HEK293 (cell line): ENCODE measurements at regions not wholly inside any gene's neighbourhood (a gene's known extent, or its start where the extent isn't known, plus 50 kb on each side); places are given as distances from the start of the nearest gene placed in this dataset.

Experiments
- CTCF ChIA-PET: fragments of 350-600 bp; formaldehyde crosslinking; extraction: SDS; loops from one replicate; lab custom pipeline; 2021; ENCODE audit warnings: antibody characterized with exemption; lab: Yijun Ruan, JAX
- POLR2A ChIA-PET: fragments of 300-600 bp; formaldehyde crosslinking; extraction: SDS; loops from one replicate; lab custom pipeline; 2020; ENCODE audit warnings: antibody characterized with exemption, inconsistent platforms; lab: Yijun Ruan, JAX
- H3K27ac ChIP-seq: fragments of 200-500 bp; sonication (Bioruptor generic); 2 replicates; pipeline ENCODE4 v1.5.1; 2014; ENCODE audit warnings: low read depth, low read length, control low read depth, inconsistent platforms; ENCODE audit errors: extremely low read depth
- H3K36me3 ChIP-seq, 2 experiments: fragments of 200-500 bp in 1 of 2; sonication (Bioruptor generic) in 1 of 2; 1 replicate in 1 of 2; 2 replicates in 1 of 2; pipeline ENCODE4 v1.5.1; 2014 to 2017; ENCODE audit warnings: inconsistent platforms in 2 of 2, low read length in 2 of 2; ENCODE audit not compliant: control insufficient read depth in 2 of 2, insufficient read depth in 1 of 2
- H3K4me1 ChIP-seq: fragments of 200-500 bp; sonication (Bioruptor generic); 2 replicates; pipeline ENCODE4 v1.5.1; 2014; ENCODE audit warnings: mild to moderate bottlenecking, low read length, inconsistent platforms; ENCODE audit not compliant: control insufficient read depth, insufficient read depth
- H3K4me3 ChIP-seq: 2 replicates; pipeline ENCODE4 v1.5.1; 2011; ENCODE audit warnings: low read depth, mild to moderate bottlenecking, control low read depth, low read length, moderate library complexity
- H3K9me3 ChIP-seq: fragments of 200-500 bp; sonication (Bioruptor generic); 2 replicates; pipeline ENCODE4 v1.5.1; 2014; ENCODE audit warnings: low read depth, low read length, inconsistent platforms; ENCODE audit not compliant: control insufficient read depth, insufficient read depth
- HOXD13 ChIP-seq: sonication (generic); formaldehyde crosslinking; IDR thresholded peaks from 2 replicates; pipeline ENCODE4 v1.8.0; 2022; ENCODE audit warnings: missing genetic modification reagents, borderline replicate concordance
- SCRT2 ChIP-seq: fragments of 450-650 bp; formaldehyde crosslinking; IDR thresholded peaks from 2 replicates; pipeline ENCODE4 v1.5.1; 2016; ENCODE audit warnings: missing biosample characterization, missing genetic modification characterization
- WT1 ChIP-seq: fragments of 450-650 bp; formaldehyde crosslinking; IDR thresholded peaks from 2 replicates; pipeline ENCODE4 v1.5.1; 2016; ENCODE audit warnings: missing biosample characterization, missing genetic modification characterization
- ZNF140 ChIP-seq: fragments of 450-650 bp; formaldehyde crosslinking; IDR thresholded peaks from 2 replicates; pipeline ENCODE4 v1.5.1; 2016; ENCODE audit warnings: missing biosample characterization, missing genetic modification characterization
- ZNF211 ChIP-seq: fragments of 450-650 bp; formaldehyde crosslinking; IDR thresholded peaks from 2 replicates; pipeline ENCODE4 v1.5.1; 2016; ENCODE audit warnings: low read depth, missing biosample characterization, missing genetic modification characterization
- ZNF354C ChIP-seq: fragments of 450-650 bp; formaldehyde crosslinking; IDR thresholded peaks from 2 replicates; pipeline ENCODE4 v1.5.1; 2016; ENCODE audit warnings: missing biosample characterization, missing genetic modification characterization, low read depth, borderline replicate concordance
- ZNF37A ChIP-seq: fragments of 450-650 bp; IDR thresholded peaks from 2 replicates; pipeline ENCODE4 v1.5.1; 2018; ENCODE audit warnings: missing biosample characterization, missing genetic modification characterization
- ZNF394 ChIP-seq: fragments of 450-650 bp; formaldehyde crosslinking; IDR thresholded peaks from 2 replicates; pipeline ENCODE4 v1.5.1; 2016; ENCODE audit warnings: missing biosample characterization, missing genetic modification characterization, mild to moderate bottlenecking, moderate library complexity, borderline replicate concordance
- ZNF521 ChIP-seq: fragments of 450-650 bp; formaldehyde crosslinking; IDR thresholded peaks from 2 replicates; pipeline ENCODE4 v1.5.1; 2017; ENCODE audit warnings: missing biosample characterization, mild to moderate bottlenecking, missing genetic modification characterization
- ZNF529 ChIP-seq: fragments of 450-650 bp; formaldehyde crosslinking; IDR thresholded peaks from 2 replicates; pipeline ENCODE4 v1.5.1; 2017; ENCODE audit warnings: missing genetic modification characterization, missing biosample characterization; ENCODE audit not compliant: insufficient replicate concordance
- ZNF600 ChIP-seq: fragments of 450-650 bp; formaldehyde crosslinking; IDR thresholded peaks from 2 replicates; pipeline ENCODE4 v1.5.1; 2016; ENCODE audit warnings: missing biosample characterization, missing genetic modification characterization
- ZNF768 ChIP-seq: fragments of 450-650 bp; formaldehyde crosslinking; IDR thresholded peaks from 2 replicates; pipeline ENCODE4 v1.5.1; 2018; ENCODE audit warnings: missing biosample characterization, mild to moderate bottlenecking, missing genetic modification characterization
- ZXDB ChIP-seq: fragments of 450-650 bp; formaldehyde crosslinking; IDR thresholded peaks from 2 replicates; pipeline ENCODE4 v1.5.1; 2016; ENCODE audit warnings: missing biosample characterization, missing genetic modification characterization
- TF ChIP-seq, protein P1 (sequence below): fragments of 450-650 bp; formaldehyde crosslinking; IDR thresholded peaks from 2 replicates; pipeline ENCODE4 v1.5.0; 2017; ENCODE audit warnings: missing biosample characterization, missing genetic modification characterization, borderline replicate concordance
- TF ChIP-seq, protein P2 (sequence below): fragments of 450-650 bp; formaldehyde crosslinking; IDR thresholded peaks from 2 replicates; pipeline ENCODE4 v1.5.1; 2017; ENCODE audit warnings: missing biosample characterization, missing genetic modification characterization
- TF ChIP-seq, protein P3 (sequence below): fragments of 450-650 bp; formaldehyde crosslinking; IDR thresholded peaks from 2 replicates; pipeline ENCODE4 v1.5.1; 2016; ENCODE audit warnings: missing biosample characterization, missing genetic modification characterization
- TF ChIP-seq, protein P4 (sequence below): fragments of 450-650 bp; formaldehyde crosslinking; conservative IDR thresholded peaks from 2 replicates; pipeline ENCODE4 v1.5.1; 2016; ENCODE audit warnings: low read depth, missing biosample characterization, missing genetic modification characterization
- TF ChIP-seq, protein P5 (sequence below): fragments of 450-650 bp; formaldehyde crosslinking; IDR thresholded peaks from 2 replicates; pipeline ENCODE4; 2016; ENCODE audit warnings: missing biosample characterization, missing genetic modification characterization

DNA sequence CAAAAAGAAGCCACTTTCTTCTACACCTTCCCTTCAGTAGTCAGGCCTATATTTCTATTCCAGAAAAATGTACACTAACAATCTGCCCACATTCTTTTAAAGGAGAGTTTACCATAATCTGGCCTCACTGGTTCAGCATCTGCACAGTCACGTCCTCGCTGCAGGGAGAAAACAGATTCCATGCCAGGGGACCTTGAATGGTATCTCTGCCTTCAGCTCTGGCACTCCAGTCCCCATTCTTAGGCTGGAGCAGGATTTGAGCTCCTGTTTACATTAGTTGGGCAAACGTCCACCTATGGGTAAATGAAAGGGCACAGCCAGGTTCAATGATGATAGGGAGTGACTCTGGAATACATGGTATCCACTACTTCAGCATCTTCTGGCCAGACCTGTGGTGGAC lies 371.0 kb upstream of the MTPN start:
- H3K27ac ChIP-seq = no peak overlapping the region
- H3K36me3 ChIP-seq = no peaks in the 10 kb centered on the region
- H3K9me3 ChIP-seq = no peaks in the 10 kb centered on the region
- TF ChIP-seq ZNF600 (tag by site-specific recombination) (no peak), ZNF394 (tag by site-specific recombination) (no peak), HOXD13 (CRISPR knock-in tag) (no peak), ZNF521 (tag by site-specific recombination) (no peak), SCRT2 (tag by site-specific recombination) (no peak), ZNF354C (tag by site-specific recombination) (no peak), ZNF211 (no peak), ZNF140 (tag by site-specific recombination) (no peak), WT1 (tag by site-specific recombination) (no peak), ZNF37A (tag by site-specific recombination) (no peak), ZXDB (tag by site-specific recombination) (no peak), ZNF768 (tag by site-specific recombination) (no peak), ZNF529 (tag by site-specific recombination) (no peak)
- TF ChIP-seq, protein P1, sequence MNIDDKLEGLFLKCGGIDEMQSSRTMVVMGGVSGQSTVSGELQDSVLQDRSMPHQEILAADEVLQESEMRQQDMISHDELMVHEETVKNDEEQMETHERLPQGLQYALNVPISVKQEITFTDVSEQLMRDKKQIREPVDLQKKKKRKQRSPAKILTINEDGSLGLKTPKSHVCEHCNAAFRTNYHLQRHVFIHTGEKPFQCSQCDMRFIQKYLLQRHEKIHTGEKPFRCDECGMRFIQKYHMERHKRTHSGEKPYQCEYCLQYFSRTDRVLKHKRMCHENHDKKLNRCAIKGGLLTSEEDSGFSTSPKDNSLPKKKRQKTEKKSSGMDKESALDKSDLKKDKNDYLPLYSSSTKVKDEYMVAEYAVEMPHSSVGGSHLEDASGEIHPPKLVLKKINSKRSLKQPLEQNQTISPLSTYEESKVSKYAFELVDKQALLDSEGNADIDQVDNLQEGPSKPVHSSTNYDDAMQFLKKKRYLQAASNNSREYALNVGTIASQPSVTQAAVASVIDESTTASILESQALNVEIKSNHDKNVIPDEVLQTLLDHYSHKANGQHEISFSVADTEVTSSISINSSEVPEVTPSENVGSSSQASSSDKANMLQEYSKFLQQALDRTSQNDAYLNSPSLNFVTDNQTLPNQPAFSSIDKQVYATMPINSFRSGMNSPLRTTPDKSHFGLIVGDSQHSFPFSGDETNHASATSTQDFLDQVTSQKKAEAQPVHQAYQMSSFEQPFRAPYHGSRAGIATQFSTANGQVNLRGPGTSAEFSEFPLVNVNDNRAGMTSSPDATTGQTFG (tag by site-specific recombination) = no peak
- TF ChIP-seq, protein P2, sequence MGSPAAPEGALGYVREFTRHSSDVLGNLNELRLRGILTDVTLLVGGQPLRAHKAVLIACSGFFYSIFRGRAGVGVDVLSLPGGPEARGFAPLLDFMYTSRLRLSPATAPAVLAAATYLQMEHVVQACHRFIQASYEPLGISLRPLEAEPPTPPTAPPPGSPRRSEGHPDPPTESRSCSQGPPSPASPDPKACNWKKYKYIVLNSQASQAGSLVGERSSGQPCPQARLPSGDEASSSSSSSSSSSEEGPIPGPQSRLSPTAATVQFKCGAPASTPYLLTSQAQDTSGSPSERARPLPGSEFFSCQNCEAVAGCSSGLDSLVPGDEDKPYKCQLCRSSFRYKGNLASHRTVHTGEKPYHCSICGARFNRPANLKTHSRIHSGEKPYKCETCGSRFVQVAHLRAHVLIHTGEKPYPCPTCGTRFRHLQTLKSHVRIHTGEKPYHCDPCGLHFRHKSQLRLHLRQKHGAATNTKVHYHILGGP (tag by site-specific recombination) = no peak
- TF ChIP-seq, protein P3, sequence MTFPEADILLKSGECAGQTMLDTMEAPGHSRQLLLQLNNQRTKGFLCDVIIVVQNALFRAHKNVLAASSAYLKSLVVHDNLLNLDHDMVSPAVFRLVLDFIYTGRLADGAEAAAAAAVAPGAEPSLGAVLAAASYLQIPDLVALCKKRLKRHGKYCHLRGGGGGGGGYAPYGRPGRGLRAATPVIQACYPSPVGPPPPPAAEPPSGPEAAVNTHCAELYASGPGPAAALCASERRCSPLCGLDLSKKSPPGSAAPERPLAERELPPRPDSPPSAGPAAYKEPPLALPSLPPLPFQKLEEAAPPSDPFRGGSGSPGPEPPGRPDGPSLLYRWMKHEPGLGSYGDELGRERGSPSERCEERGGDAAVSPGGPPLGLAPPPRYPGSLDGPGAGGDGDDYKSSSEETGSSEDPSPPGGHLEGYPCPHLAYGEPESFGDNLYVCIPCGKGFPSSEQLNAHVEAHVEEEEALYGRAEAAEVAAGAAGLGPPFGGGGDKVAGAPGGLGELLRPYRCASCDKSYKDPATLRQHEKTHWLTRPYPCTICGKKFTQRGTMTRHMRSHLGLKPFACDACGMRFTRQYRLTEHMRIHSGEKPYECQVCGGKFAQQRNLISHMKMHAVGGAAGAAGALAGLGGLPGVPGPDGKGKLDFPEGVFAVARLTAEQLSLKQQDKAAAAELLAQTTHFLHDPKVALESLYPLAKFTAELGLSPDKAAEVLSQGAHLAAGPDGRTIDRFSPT (tag by site-specific recombination) = no peak
- TF ChIP-seq, protein P4, sequence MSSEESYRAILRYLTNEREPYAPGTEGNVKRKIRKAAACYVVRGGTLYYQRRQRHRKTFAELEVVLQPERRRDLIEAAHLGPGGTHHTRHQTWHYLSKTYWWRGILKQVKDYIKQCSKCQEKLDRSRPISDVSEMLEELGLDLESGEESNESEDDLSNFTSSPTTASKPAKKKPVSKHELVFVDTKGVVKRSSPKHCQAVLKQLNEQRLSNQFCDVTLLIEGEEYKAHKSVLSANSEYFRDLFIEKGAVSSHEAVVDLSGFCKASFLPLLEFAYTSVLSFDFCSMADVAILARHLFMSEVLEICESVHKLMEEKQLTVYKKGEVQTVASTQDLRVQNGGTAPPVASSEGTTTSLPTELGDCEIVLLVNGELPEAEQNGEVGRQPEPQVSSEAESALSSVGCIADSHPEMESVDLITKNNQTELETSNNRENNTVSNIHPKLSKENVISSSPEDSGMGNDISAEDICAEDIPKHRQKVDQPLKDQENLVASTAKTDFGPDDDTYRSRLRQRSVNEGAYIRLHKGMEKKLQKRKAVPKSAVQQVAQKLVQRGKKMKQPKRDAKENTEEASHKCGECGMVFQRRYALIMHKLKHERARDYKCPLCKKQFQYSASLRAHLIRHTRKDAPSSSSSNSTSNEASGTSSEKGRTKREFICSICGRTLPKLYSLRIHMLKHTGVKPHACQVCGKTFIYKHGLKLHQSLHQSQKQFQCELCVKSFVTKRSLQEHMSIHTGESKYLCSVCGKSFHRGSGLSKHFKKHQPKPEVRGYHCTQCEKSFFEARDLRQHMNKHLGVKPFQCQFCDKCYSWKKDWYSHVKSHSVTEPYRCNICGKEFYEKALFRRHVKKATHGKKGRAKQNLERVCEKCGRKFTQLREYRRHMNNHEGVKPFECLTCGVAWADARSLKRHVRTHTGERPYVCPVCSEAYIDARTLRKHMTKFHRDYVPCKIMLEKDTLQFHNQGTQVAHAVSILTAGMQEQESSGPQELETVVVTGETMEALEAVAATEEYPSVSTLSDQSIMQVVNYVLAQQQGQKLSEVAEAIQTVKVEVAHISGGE = no peak
- TF ChIP-seq, protein P5, sequence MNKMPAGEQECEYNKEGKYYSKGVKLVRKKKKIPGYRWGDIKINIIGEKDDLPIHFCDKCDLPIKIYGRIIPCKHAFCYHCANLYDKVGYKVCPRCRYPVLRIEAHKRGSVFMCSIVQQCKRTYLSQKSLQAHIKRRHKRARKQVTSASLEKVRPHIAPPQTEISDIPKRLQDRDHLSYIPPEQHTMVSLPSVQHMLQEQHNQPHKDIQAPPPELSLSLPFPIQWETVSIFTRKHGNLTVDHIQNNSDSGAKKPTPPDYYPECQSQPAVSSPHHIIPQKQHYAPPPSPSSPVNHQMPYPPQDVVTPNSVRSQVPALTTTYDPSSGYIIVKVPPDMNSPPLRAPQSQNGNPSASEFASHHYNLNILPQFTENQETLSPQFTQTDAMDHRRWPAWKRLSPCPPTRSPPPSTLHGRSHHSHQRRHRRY (tag by site-specific recombination) = no peak
- TF ChIP-seq, all 188 proteins: peak for 0
- ChIA-PET POLR2A (no interaction called here), CTCF (no interaction called here)
- H3K4me1 ChIP-seq = no peaks in the 10 kb centered on the region
- no peak overlapping the region for H3K4me3 ChIP-seq
